HL-60 (cell line): ENCODE measurements at regions not wholly inside any gene's neighbourhood (a gene's known extent, or its start where the extent isn't known, plus 50 kb on each side); places are given as distances from the start of the nearest gene placed in this dataset.

Experiments
- DNase-seq, 2 experiments: peaks; one replicate each; pipeline ENCODE4 v3.0.0-alpha.2; 2010 to 2020; ENCODE audit warnings: low read depth in 1 of 2, low spot score in 1 of 2
- H3K27ac ChIP-seq: fragments of 250-450 bp; sonication (Bioruptor Pico); replicated peaks from 2 replicates; pipeline ENCODE4 v1.5.1; 2020; ENCODE audit warnings: mild to moderate bottlenecking, moderate library complexity
- H3K27me3 ChIP-seq: fragments of 250-450 bp; sonication (Bioruptor Pico); 2 replicates; pipeline ENCODE4 v1.5.1; 2021; ENCODE audit warnings: mild to moderate bottlenecking, moderate library complexity; ENCODE audit not compliant: insufficient read depth, poor library complexity, severe bottlenecking
- H3K4me3 ChIP-seq: replicated peaks from 2 replicates; pipeline ENCODE4 v1.5.1; 2011; ENCODE audit warnings: mild to moderate bottlenecking, control low read depth, low read length; ENCODE audit not compliant: insufficient read depth
- CTCF ChIP-seq: IDR thresholded peaks from one replicate; pipeline ENCODE4 v1.5.1; 2011; ENCODE audit warnings: low read length, control low read depth, inconsistent platforms; ENCODE audit not compliant: insufficient read depth
- GABPA ChIP-seq: IDR thresholded peaks from 2 replicates; pipeline ENCODE4 v1.6.1; 2012; ENCODE audit warnings: low read depth
- POLR2AphosphoS5 ChIP-seq: IDR thresholded peaks from 2 replicates; pipeline ENCODE4 v1.6.1; 2012; ENCODE audit warnings: low read depth
- REST ChIP-seq: IDR thresholded peaks from 2 replicates; pipeline ENCODE4 v1.6.1; 2012; ENCODE audit warnings: low read depth; ENCODE audit not compliant: insufficient replicate concordance
- SPI1 ChIP-seq: IDR thresholded peaks from 2 replicates; pipeline ENCODE4 v1.6.1; 2012; ENCODE audit warnings: low read depth, mild to moderate bottlenecking, borderline replicate concordance

- TF ChIP-seq POLR2AphosphoS5, result no peak
- no peak for TF ChIP-seq REST
- TF ChIP-seq CTCF, result no peak
- H3K4me3 ChIP-seq, result no peak overlapping the region
- no peak for DNase-seq
- H3K27ac ChIP-seq, result no peak overlapping the region
- H3K27me3 ChIP-seq, result no peaks in the 10 kb centered on the region
Measured at GRCh38 chrX:122422547-122422946, 761.5 kb upstream of the GRIA3 start.

GRCh38 chrX:122434942-122435341 lies 749.1 kb upstream of the GRIA3 start:
- TF ChIP-seq GABPA (no peak), SPI1 (no peak), CTCF (no peak)
- Histone ChIP-seq H3K27ac (no peak overlapping the region), H3K27me3 (no peaks in the 10 kb centered on the region), H3K4me3 (no peak overlapping the region)
- no peak for DNase-seq

- Histone ChIP-seq H3K27ac (no peak overlapping the region), H3K27me3 (no peaks in the 10 kb centered on the region), H3K4me3 (no peak overlapping the region)
- TF ChIP-seq GABPA (no peak), SPI1 (no peak), CTCF (no peak), REST (no peak), POLR2AphosphoS5 (no peak)
- no peak for DNase-seq
Measured at GRCh38 chrX:122439831-122440230, 744.2 kb upstream of the GRIA3 start.

GRCh38 chrX:122440832-122441231 lies 743.2 kb upstream of the GRIA3 start:
- Histone ChIP-seq H3K27ac (no peak overlapping the region), H3K4me3 (no peak overlapping the region), H3K27me3 (no peaks in the 10 kb centered on the region)
- TF ChIP-seq SPI1 (no peak), POLR2AphosphoS5 (no peak), REST (no peak), CTCF (no peak), GABPA (no peak)
- DNase-seq, result no peak
